DND-41 (cell line): ENCODE measurements at regions not wholly inside any gene's neighbourhood (a gene's known extent, or its start where the extent isn't known, plus 50 kb on each side); places are given as distances from the start of the nearest gene placed in this dataset.

Experiments
- ATAC-seq: fragments of 200-7000 bp; cut with Tn5 transposase; 3 replicates; pipeline ENCODE4 v1.9.1; 2021; ENCODE audit warnings: low read depth; ENCODE audit not compliant: insufficient read depth
- DNase-seq: peaks from one replicate; pipeline ENCODE4 v3.0.0-alpha.2; 2020
- H2AFZ ChIP-seq: 2 replicates; pipeline ENCODE4 v1.6.0; 2012; ENCODE audit warnings: low read depth, low read length
- H3K27ac ChIP-seq: 2 replicates; pipeline ENCODE4 v1.5.1; 2012; ENCODE audit warnings: low read length, inconsistent platforms
- H3K27me3 ChIP-seq: fragments of 200-600 bp; sonication (generic); 2 replicates; pipeline ENCODE4 v1.6.0; 2012; ENCODE audit warnings: low read length, mild to moderate bottlenecking, inconsistent platforms; ENCODE audit not compliant: insufficient read depth, poor library complexity
- H3K36me3 ChIP-seq: 2 replicates; pipeline ENCODE4 v1.5.1; 2012; ENCODE audit warnings: low read length, inconsistent platforms; ENCODE audit not compliant: insufficient read depth
- H3K4me1 ChIP-seq: 2 replicates; pipeline ENCODE4 v1.5.1; 2012; ENCODE audit warnings: mild to moderate bottlenecking, low read length; ENCODE audit not compliant: insufficient read depth
- H3K4me2 ChIP-seq: 2 replicates; pipeline ENCODE4 v1.6.0; 2012; ENCODE audit warnings: mild to moderate bottlenecking, moderate library complexity, low read length, inconsistent platforms; ENCODE audit not compliant: insufficient read depth
- H3K4me3 ChIP-seq, 2 experiments: fragments of 200-600 bp in 1 of 2; shearing (Covaris generic) in 1 of 2; 2 replicates each; pipeline ENCODE4 v1.5.1; 2012 to 2016; ENCODE audit warnings: inconsistent platforms in 2 of 2, low read length in 2 of 2, mild to moderate bottlenecking in 2 of 2, low read depth in 1 of 2, moderate library complexity in 1 of 2
- H3K79me2 ChIP-seq: 2 replicates; pipeline ENCODE4 v1.6.0; 2012; ENCODE audit warnings: low read length, inconsistent platforms; ENCODE audit not compliant: insufficient read depth
- H3K9ac ChIP-seq: 2 replicates; pipeline ENCODE4 v1.6.0; 2012; ENCODE audit warnings: low read depth, mild to moderate bottlenecking, inconsistent platforms, low read length, moderate library complexity
- H3K9me3 ChIP-seq: 2 replicates; pipeline ENCODE4 v1.5.1; 2012; ENCODE audit warnings: low read length, moderate library complexity, mild to moderate bottlenecking, inconsistent platforms; ENCODE audit not compliant: insufficient read depth, severe bottlenecking
- H4K20me1 ChIP-seq: 2 replicates; pipeline ENCODE4 v1.6.0; 2012; ENCODE audit warnings: low read length; ENCODE audit not compliant: insufficient read depth
- EZH2 ChIP-seq: IDR thresholded peaks from 3 replicates; pipeline ENCODE4 v1.6.1; 2012; ENCODE audit warnings: borderline replicate concordance, low read depth, mild to moderate bottlenecking, moderate library complexity, low read length, inconsistent platforms; ENCODE audit not compliant: severe bottlenecking
- TF ChIP-seq, protein P1 (sequence below): IDR thresholded peaks from 2 replicates; pipeline ENCODE4 v1.5.1; 2012; ENCODE audit warnings: borderline replicate concordance, low read length, moderate library complexity, mild to moderate bottlenecking; ENCODE audit not compliant: poor library complexity, severe bottlenecking; ENCODE audit errors: extremely low read depth

DNA sequence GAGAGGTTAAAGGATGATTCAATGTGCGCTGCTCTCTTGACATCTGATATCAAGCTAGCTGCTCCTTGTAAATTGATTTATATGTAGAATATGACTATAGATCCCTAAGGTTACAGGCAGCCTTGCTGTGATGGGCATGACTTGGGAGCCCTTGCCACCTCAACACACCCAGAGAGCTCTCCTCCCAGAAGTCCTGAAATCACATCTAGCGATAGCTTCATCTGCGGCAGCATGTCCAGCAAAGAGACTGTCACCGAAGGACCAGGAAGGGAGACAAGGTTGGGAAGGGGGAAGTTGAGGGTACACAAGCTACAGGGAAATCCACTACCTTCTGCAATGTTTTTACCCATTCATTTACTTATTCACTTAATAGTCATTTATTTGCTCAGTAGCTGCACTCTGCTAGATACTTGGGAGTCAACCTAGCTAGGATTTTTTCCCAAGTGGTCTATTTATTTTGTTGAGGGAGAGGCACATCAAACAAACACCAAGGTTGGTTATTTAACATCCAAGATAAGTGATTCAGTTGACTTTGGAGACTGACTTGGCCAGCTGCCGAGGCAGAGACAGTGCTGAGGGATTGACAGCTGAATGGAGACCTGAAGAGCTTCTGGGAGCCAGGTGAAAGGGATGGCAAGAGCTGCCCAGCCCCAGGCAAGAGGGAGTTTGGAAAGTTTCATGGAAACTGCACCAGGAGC, 205.8 kb upstream of the IL12A start:
- Histone ChIP-seq H2AFZ (no peak overlapping the region), H3K27ac (no peak overlapping the region), H3K9ac (no peak overlapping the region), H3K9me3 (no peaks in the 10 kb centered on the region), H3K79me2 (no peaks in the 10 kb centered on the region), H3K4me2 (no peak overlapping the region), H3K27me3 (no peaks in the 10 kb centered on the region), H4K20me1 (no peaks in the 10 kb centered on the region), H3K4me3 (no peak overlapping the region), H3K36me3 (no peaks in the 10 kb centered on the region), H3K4me1 (no peaks in the 10 kb centered on the region)
- DNase-seq (no peak), ATAC-seq (no peak)
- TF ChIP-seq, protein P1, sequence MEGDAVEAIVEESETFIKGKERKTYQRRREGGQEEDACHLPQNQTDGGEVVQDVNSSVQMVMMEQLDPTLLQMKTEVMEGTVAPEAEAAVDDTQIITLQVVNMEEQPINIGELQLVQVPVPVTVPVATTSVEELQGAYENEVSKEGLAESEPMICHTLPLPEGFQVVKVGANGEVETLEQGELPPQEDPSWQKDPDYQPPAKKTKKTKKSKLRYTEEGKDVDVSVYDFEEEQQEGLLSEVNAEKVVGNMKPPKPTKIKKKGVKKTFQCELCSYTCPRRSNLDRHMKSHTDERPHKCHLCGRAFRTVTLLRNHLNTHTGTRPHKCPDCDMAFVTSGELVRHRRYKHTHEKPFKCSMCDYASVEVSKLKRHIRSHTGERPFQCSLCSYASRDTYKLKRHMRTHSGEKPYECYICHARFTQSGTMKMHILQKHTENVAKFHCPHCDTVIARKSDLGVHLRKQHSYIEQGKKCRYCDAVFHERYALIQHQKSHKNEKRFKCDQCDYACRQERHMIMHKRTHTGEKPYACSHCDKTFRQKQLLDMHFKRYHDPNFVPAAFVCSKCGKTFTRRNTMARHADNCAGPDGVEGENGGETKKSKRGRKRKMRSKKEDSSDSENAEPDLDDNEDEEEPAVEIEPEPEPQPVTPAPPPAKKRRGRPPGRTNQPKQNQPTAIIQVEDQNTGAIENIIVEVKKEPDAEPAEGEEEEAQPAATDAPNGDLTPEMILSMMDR, result no peak
- no peak for TF ChIP-seq EZH2

DNA sequence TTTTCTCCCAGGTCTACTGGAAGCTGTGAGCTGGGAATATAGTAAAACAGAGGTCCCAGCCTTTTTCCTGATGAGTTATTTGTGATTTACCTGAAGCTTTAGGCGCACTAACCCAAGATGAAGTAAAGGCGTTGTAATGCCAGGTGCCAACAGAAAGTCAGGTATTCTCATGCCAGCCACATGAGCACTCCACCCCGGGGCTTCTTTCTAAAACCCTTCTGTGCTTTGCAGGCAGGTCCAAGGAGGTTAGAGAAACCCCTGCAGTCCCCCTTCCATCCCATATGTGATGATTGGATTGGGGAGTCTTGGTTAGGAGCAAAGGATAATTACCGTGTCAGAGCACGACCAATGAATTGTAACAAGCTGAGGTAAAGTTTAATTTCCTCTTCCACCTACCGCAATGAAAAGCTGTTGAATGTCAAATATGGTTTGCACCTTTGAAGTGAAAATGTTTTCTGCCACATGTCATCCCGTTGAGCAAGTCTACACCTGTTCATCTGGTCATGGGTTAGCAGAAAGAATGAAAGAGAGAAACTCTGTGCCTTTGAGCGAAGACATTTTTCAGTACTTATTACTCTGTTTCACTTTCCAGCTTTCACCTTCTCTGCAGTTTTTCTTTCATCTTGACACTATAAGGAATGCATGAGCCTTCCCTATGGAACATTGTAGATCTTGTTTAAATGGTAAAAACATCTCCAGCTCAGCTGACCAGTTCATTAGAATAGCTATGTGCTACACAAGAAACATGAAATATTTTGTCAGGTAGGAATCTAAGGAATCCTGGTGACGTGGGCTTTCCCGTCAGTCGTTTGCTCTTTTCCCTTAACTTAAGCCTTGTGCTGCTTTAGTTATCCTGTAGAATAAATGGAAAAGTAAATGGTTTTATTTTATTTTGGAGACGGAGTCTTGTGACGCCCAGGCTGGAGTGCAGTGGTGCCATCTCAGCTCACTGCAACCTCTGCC, 204.6 kb upstream of the IL12A start:
- H3K9me3 ChIP-seq, result no peaks in the 10 kb centered on the region
- no peaks in the 10 kb centered on the region for H3K27me3 ChIP-seq
- H4K20me1 ChIP-seq, result no peaks in the 10 kb centered on the region
- no peak overlapping the region for H3K9ac ChIP-seq
- no peak overlapping the region for H3K4me3 ChIP-seq
- no peak for ATAC-seq
- H3K27ac ChIP-seq, result no peak overlapping the region
- H3K4me1 ChIP-seq, result no peaks in the 10 kb centered on the region
- no peaks in the 10 kb centered on the region for H3K79me2 ChIP-seq
- no peak overlapping the region for H3K4me2 ChIP-seq
- TF ChIP-seq, protein P1, result no peak
- H3K36me3 ChIP-seq, result no peaks in the 10 kb centered on the region
- no peak overlapping the region for H2AFZ ChIP-seq
- no peak for DNase-seq

GRCh38 chr3:159785273-159785708, 203.3 kb upstream of the IL12A start:
- no peak for DNase-seq
- no peaks in the 10 kb centered on the region for H3K9me3 ChIP-seq
- no peaks in the 10 kb centered on the region for H4K20me1 ChIP-seq
- no peaks in the 10 kb centered on the region for H3K4me1 ChIP-seq
- no peak overlapping the region for H3K4me2 ChIP-seq
- no peak overlapping the region for H3K4me3 ChIP-seq
- no peaks in the 10 kb centered on the region for H3K36me3 ChIP-seq
- ATAC-seq, result no peak
- peaks cover 2% of the 10 kb centered on the region for H3K27me3 ChIP-seq
- H3K9ac ChIP-seq, result no peak overlapping the region
- TF ChIP-seq EZH2, result no peak
- TF ChIP-seq, protein P1, result no peak
- H3K27ac ChIP-seq, result no peak overlapping the region
- no peaks in the 10 kb centered on the region for H3K79me2 ChIP-seq
- no peak overlapping the region for H2AFZ ChIP-seq
